Sigmoid colon (tissue), 4 donors: ENCODE measurements at regions not wholly inside any gene's neighbourhood (a gene's known extent, or its start where the extent isn't known, plus 50 kb on each side); places are given as distances from the start of the nearest gene placed in this dataset.

Experiments
- POLR2A ChIP-seq, 2 donors: fragments of 450-650 bp; IDR thresholded peaks; one replicate each; pipeline ENCODE4 v1.6.1; 2016; ENCODE audit warnings: antibody characterized with exemption in 2 of 2, mild to moderate bottlenecking in 2 of 2, moderate library complexity in 2 of 2
- POLR2AphosphoS5 ChIP-seq, 4 donors: sonication (generic); formaldehyde crosslinking; IDR thresholded peaks; one replicate each; pipeline ENCODE4 v1.6.1; 2017; ENCODE audit warnings: antibody characterized with exemption in 4 of 4
- TF ChIP-seq, protein P1 (sequence below), 4 experiments: fragments of 450-650 bp in 3 of 4; fragments of 200-600 bp in 1 of 4; IDR thresholded peaks; one replicate each; pipeline ENCODE4 v1.5.1; 2016 to 2019; ENCODE audit warnings: antibody characterized with exemption in 4 of 4, mild to moderate bottlenecking in 3 of 4, moderate library complexity in 2 of 4

GRCh38 chr4:54539500-54540029, 118.2 kb upstream of the KIT start:
- TF ChIP-seq POLR2A (IDR thresholded peaks at IDR 0.05), result no peak
- TF ChIP-seq, protein P1, sequence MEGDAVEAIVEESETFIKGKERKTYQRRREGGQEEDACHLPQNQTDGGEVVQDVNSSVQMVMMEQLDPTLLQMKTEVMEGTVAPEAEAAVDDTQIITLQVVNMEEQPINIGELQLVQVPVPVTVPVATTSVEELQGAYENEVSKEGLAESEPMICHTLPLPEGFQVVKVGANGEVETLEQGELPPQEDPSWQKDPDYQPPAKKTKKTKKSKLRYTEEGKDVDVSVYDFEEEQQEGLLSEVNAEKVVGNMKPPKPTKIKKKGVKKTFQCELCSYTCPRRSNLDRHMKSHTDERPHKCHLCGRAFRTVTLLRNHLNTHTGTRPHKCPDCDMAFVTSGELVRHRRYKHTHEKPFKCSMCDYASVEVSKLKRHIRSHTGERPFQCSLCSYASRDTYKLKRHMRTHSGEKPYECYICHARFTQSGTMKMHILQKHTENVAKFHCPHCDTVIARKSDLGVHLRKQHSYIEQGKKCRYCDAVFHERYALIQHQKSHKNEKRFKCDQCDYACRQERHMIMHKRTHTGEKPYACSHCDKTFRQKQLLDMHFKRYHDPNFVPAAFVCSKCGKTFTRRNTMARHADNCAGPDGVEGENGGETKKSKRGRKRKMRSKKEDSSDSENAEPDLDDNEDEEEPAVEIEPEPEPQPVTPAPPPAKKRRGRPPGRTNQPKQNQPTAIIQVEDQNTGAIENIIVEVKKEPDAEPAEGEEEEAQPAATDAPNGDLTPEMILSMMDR (IDR thresholded peaks at IDR 0.05), result no peak
- no peak for TF ChIP-seq POLR2AphosphoS5 (IDR thresholded peaks at IDR 0.05)
